Right cardiac atrium (tissue), 5 donors: ENCODE measurements at regions not wholly inside any gene's neighbourhood (a gene's known extent, or its start where the extent isn't known, plus 50 kb on each side); places are given as distances from the start of the nearest gene placed in this dataset.
A peak's percentile ranks its signal among the peaks of the same experiment; 100 is the strongest.

ENCODE experiments used
- ATAC-seq, 2 donors: fragments of 200-7000 bp; cut with Tn5 transposase; one replicate each; pipeline versions ENCODE4 v1.8.0 to v1.9.1; 2020; ENCODE audit warnings: moderate library complexity in 2 of 2, mild to moderate bottlenecking in 1 of 2
- DNase-seq, 3 donors: peaks; one replicate each; pipeline ENCODE4 v3.0.0-alpha.2; 2020
- H3K27ac ChIP-seq: one replicate; pipeline ENCODE4 v1.5.1; 2013; ENCODE audit warnings: mild to moderate bottlenecking, low read length, control low read depth, moderate library complexity
- H3K27me3 ChIP-seq: one replicate; pipeline ENCODE4 v1.6.1; 2013; ENCODE audit not compliant: control insufficient read depth, insufficient read depth
- H3K4me1 ChIP-seq: one replicate; pipeline ENCODE4 v1.6.1; 2013; ENCODE audit warnings: low read length; ENCODE audit not compliant: control insufficient read depth, insufficient read depth
- H3K4me3 ChIP-seq: one replicate; pipeline ENCODE4 v1.5.1; 2013; ENCODE audit warnings: low read length, control low read depth
- H3K9me3 ChIP-seq: one replicate; pipeline ENCODE4 v1.6.1; 2013; ENCODE audit warnings: low read length; ENCODE audit not compliant: control insufficient read depth
- WGBS: extraction: QIAGEN DNeasy Blood & Tissue Kit; methylation state at CpG from one replicate; pipeline ENCODE4 v1.1.7; 2013; 5-methylcytosine and 5-hydroxymethylcytosine counted together
- intact Hi-C, 4 donors: fragments of 100-400 bp; cut with DNase I; formaldehyde crosslinking; loops; one replicate each; pipeline versions ENCODE4 v1.11.0 to v1.14.0; 2022 to 2023
- donor health status: healthy with polysubstance abuse.
- donor health status: DM: no; HTN: yes; CAD: no.
- donor health status: DM: no; HTN: no; CAD: no.
- donor health status: DM: no; HTN: yes; CAD: no; lungs with severe emphysema.
- donor health status: DM: yes; HTN: yes; CAD: no.

- ATAC-seq (no peak), DNase-seq (peak in 2 of 3 donors; percentile 27 to 50)
- H3K27ac ChIP-seq, result no peak overlapping the region
- no peak overlapping the region for H3K4me3 ChIP-seq
- WGBS, result 87% methylated on average over 23 of the region's 23 CpGs
- intact Hi-C loops, result loop anchor here in 2 of 4 donors (10.0 kb wide), 2 partner anchors 364 to 524 kb away; no protein-coding TSS in a partner anchor
- H3K4me1 ChIP-seq, result peaks cover 4% of the 10 kb centered on the region
- H3K27me3 ChIP-seq, result no peaks in the 10 kb centered on the region
- H3K9me3 ChIP-seq, result no peaks in the 10 kb centered on the region
These were observed 83.8 kb downstream of the LINGO1 start for GRCh38 chr15:77548589-77549557.

GRCh38 chr15:77547801-77548588, 84.7 kb downstream of the LINGO1 start:
- no peak overlapping the region for H3K27ac ChIP-seq
- DNase-seq, result peak in 2 of 3 donors; percentile 59 to 64
- H3K9me3 ChIP-seq, result no peaks in the 10 kb centered on the region
- intact Hi-C loops, result loop anchor here in 2 of 4 donors (10.0 kb wide), 2 partner anchors 363 to 523 kb away; no protein-coding TSS in a partner anchor
- 83% methylated on average over 19 of the region's 19 CpGs for WGBS
- ATAC-seq, result no peak
- peaks cover 4% of the 10 kb centered on the region for H3K4me1 ChIP-seq
- no peak overlapping the region for H3K4me3 ChIP-seq
- H3K27me3 ChIP-seq, result no peaks in the 10 kb centered on the region

- no peak overlapping the region for H3K27ac ChIP-seq
- H3K4me1 ChIP-seq, result peaks cover 6% of the 10 kb centered on the region
- ATAC-seq (no peak), DNase-seq (no peak)
- no peaks in the 10 kb centered on the region for H3K27me3 ChIP-seq
- intact Hi-C loops, result loop anchor here in 2 of 4 donors (10.0 kb wide), 2 partner anchors 362 to 522 kb away; no protein-coding TSS in a partner anchor
- H3K4me3 ChIP-seq, result no peak overlapping the region
- H3K9me3 ChIP-seq, result no peaks in the 10 kb centered on the region
- 97% methylated on average over 1 of the region's 1 CpG for WGBS
These were observed 85.8 kb downstream of the LINGO1 start for GRCh38 chr15:77546870-77547269.

GRCh38 chr15:77546050-77546501, 86.6 kb downstream of the LINGO1 start:
- H3K4me1 ChIP-seq, result peaks cover 11% of the 10 kb centered on the region
- ATAC-seq (peak in 1 of 2 donors; percentile 58), DNase-seq (peak in 2 of 3 donors; percentile 22 to 41)
- 22% methylated on average over 4 of the region's 4 CpGs for WGBS
- H3K27ac ChIP-seq, result no peak overlapping the region
- no peaks in the 10 kb centered on the region for H3K9me3 ChIP-seq
- intact Hi-C loops, result loop anchor here in 2 of 4 donors (10.0 kb wide), 2 partner anchors 361 to 521 kb away; no protein-coding TSS in a partner anchor
- no peaks in the 10 kb centered on the region for H3K27me3 ChIP-seq
- H3K4me3 ChIP-seq, result no peak overlapping the region

- ATAC-seq, result no peak
- intact Hi-C loops, result loop anchor here in 2 of 4 donors (10.0 kb wide), 2 partner anchors 360 to 520 kb away; no protein-coding TSS in a partner anchor
- H3K4me1 ChIP-seq, result peaks cover 11% of the 10 kb centered on the region
- DNase-seq, result no peak
- H3K27ac ChIP-seq, result no peak overlapping the region
- H3K9me3 ChIP-seq, result no peaks in the 10 kb centered on the region
- 77% methylated on average over 6 of the region's 6 CpGs for WGBS
- H3K4me3 ChIP-seq, result no peak overlapping the region
- no peaks in the 10 kb centered on the region for H3K27me3 ChIP-seq
These were observed 87.7 kb downstream of the LINGO1 start for GRCh38 chr15:77545058-77545457.

GRCh38 chr15:77544162-77544561, 88.5 kb downstream of the LINGO1 start:
- 78% methylated on average over 8 of the region's 8 CpGs for WGBS
- intact Hi-C loops, result loop anchor here (5.0 to 10.0 kb wide), 7 partner anchors 47 to 519 kb away; no protein-coding TSS in a partner anchor
- H3K9me3 ChIP-seq, result no peaks in the 10 kb centered on the region
- ATAC-seq (peak in 1 of 2 donors; percentile 5), DNase-seq (peak in 1 of 3 donors; percentile 34)
- H3K27ac ChIP-seq, result no peak overlapping the region
- peaks cover 11% of the 10 kb centered on the region for H3K4me1 ChIP-seq
- H3K4me3 ChIP-seq, result no peak overlapping the region
- H3K27me3 ChIP-seq, result no peaks in the 10 kb centered on the region

GRCh38 chr15:77543159-77543882, 89.4 kb downstream of the LINGO1 start:
- no peak overlapping the region for H3K27ac ChIP-seq

GRCh38 chr15:77542491-77543001, 90.2 kb downstream of the LINGO1 start:
- no peak for DNase-seq
- H3K27me3 ChIP-seq, result no peaks in the 10 kb centered on the region
- intact Hi-C loops, result loop anchor here (2.0 to 10.0 kb wide), 8 partner anchors 45 to 518 kb away; no protein-coding TSS in a partner anchor
- no peak overlapping the region for H3K4me3 ChIP-seq
- 87% methylated on average over 16 of the region's 16 CpGs for WGBS
- ATAC-seq, result peak in 1 of 2 donors; percentile 9
- H3K9me3 ChIP-seq, result no peaks in the 10 kb centered on the region
- H3K27ac ChIP-seq, result no peak overlapping the region
- peaks cover 11% of the 10 kb centered on the region for H3K4me1 ChIP-seq

More at GRCh38 chr15:77543159-77543882, 89.4 kb downstream of the LINGO1 start:
- peak; percentile 89 to 91 for ATAC-seq
- WGBS, result 5% methylated on average over 32 of the region's 32 CpGs
- Histone ChIP-seq H3K27me3 (no peaks in the 10 kb centered on the region), H3K9me3 (no peaks in the 10 kb centered on the region), H3K4me1 (peaks cover 11% of the 10 kb centered on the region), H3K4me3 (no peak overlapping the region)
- peak; percentile 91 to 98 (median 96) for DNase-seq
- intact Hi-C loops, result loop anchor here (2.0 to 10.0 kb wide), 8 partner anchors 46 to 519 kb away; no protein-coding TSS in a partner anchor

GRCh38 chr15:77541421-77542181, 91.1 kb downstream of the LINGO1 start:
- DNase-seq, result peak; percentile 47 to 85 (median 82)
- 52% methylated on average over 13 of the region's 13 CpGs for WGBS
- Histone ChIP-seq H3K9me3 (no peaks in the 10 kb centered on the region), H3K27ac (peak overlapping the region; percentile 10), H3K27me3 (no peaks in the 10 kb centered on the region), H3K4me3 (no peak overlapping the region), H3K4me1 (peaks cover 11% of the 10 kb centered on the region)
- peak; percentile 40 for ATAC-seq
- intact Hi-C loops, result loop anchor here (2.0 to 10.0 kb wide), 8 partner anchors 44 to 517 kb away; no protein-coding TSS in a partner anchor
